ENCODE measurements at regions not wholly inside any gene's neighbourhood (a gene's known extent, or its start where the extent isn't known, plus 50 kb on each side); places are given as distances from the start of the nearest gene placed in this dataset.

GRCh38 chr6:81623106-81623759 is 129.2 kb downstream of the TENT5A start:
- H3K4me3 Mint-ChIP-seq = no peak overlapping the region
- Histone ChIP-seq H3K9me3 (replicated peaks in 1 of 2; ENCODE audit: control insufficient read depth in 1 of 2, insufficient read depth in 1 of 2, low read length in 2 of 2) (no peaks in the 10 kb centered on the region), H3K4me2 (replicated peaks; ENCODE audit: extremely low read depth, low read length, poor library complexity, severe bottlenecking) (no peak overlapping the region), H3K27ac (ENCODE audit: low read depth in 1 of 2, low read length in 2 of 2) (no peak overlapping the region), H3K9ac (ENCODE audit: insufficient read depth, low read length, poor library complexity, severe bottlenecking) (no peak overlapping the region), H4K20me1 (ENCODE audit: insufficient read depth, low read length) (no peaks in the 10 kb centered on the region), H2AFZ (ENCODE audit: insufficient read depth, low read depth, low read length, poor library complexity, severe bottlenecking) (no peak overlapping the region), H3K79me2 (ENCODE audit: insufficient read depth, low read length) (no peaks in the 10 kb centered on the region), H3K4me1 (ENCODE audit: control insufficient read depth in 1 of 2, insufficient read depth in 2 of 2, low read length in 2 of 2) (no peaks in the 10 kb centered on the region), H3K27me3 (ENCODE audit: control insufficient read depth in 2 of 2, insufficient read depth in 2 of 2, low read length in 2 of 2) (no peaks in the 10 kb centered on the region), H3K36me3 (replicated peaks in 1 of 2; ENCODE audit: control insufficient read depth in 1 of 2, insufficient read depth in 2 of 2, low read length in 2 of 2) (no peaks in the 10 kb centered on the region), H3K4me3 (replicated peaks in 1 of 3; ENCODE audit: low read depth in 2 of 3, low read length in 3 of 3) (no peak overlapping the region)
- no peaks in the 10 kb centered on the region for H3K4me1 Mint-ChIP-seq
- H3K27me3 Mint-ChIP-seq (ENCODE audit: low read depth in 3 of 3) = no peaks in the 10 kb centered on the region
- H3K27ac Mint-ChIP-seq = no peak overlapping the region
- TF ChIP-seq CTCF (IDR thresholded peaks at IDR 0.05) = no peak
- H3K9me3 Mint-ChIP-seq = peaks cover 0 to 9% (median 2%) of the 10 kb centered on the region in 7 donors
- no peak for DNase-seq
- no peaks in the 10 kb centered on the region for H3K36me3 Mint-ChIP-seq
- intact Hi-C loops (cut with micrococcal nuclease) = no loop called here

GRCh38 chr6:81621816-81622395 is 130.6 kb downstream of the TENT5A start:
- H3K27me3 Mint-ChIP-seq (ENCODE audit: low read depth in 3 of 3) = no peaks in the 10 kb centered on the region
- no peaks in the 10 kb centered on the region for H3K9me3 ChIP-seq (replicated peaks in 1 of 2; ENCODE audit: control insufficient read depth in 1 of 2, insufficient read depth in 1 of 2, low read length in 2 of 2)
- WGBS (ENCODE audit: insufficient coverage) = 100% methylated on average over 2 of the region's 2 CpGs
- no peak overlapping the region for H3K4me3 ChIP-seq (replicated peaks in 1 of 3; ENCODE audit: low read depth in 2 of 3, low read length in 3 of 3)
- H3K4me2 ChIP-seq (replicated peaks; ENCODE audit: extremely low read depth, low read length, poor library complexity, severe bottlenecking) = no peak overlapping the region
- no peaks in the 10 kb centered on the region for H3K4me1 ChIP-seq (ENCODE audit: control insufficient read depth in 1 of 2, insufficient read depth in 2 of 2, low read length in 2 of 2)
- intact Hi-C loops (cut with micrococcal nuclease) = no loop called here
- no peak overlapping the region for H2AFZ ChIP-seq (ENCODE audit: insufficient read depth, low read depth, low read length, poor library complexity, severe bottlenecking)
- no peaks in the 10 kb centered on the region for H3K79me2 ChIP-seq (ENCODE audit: insufficient read depth, low read length)
- H3K9me3 Mint-ChIP-seq = peaks cover 0 to 3% (median 2%) of the 10 kb centered on the region in 7 donors
- H3K4me1 Mint-ChIP-seq = no peaks in the 10 kb centered on the region
- H3K36me3 Mint-ChIP-seq = no peaks in the 10 kb centered on the region
- no peak for TF ChIP-seq CTCF (IDR thresholded peaks at IDR 0.05)
- no peaks in the 10 kb centered on the region for H4K20me1 ChIP-seq (ENCODE audit: insufficient read depth, low read length)
- no peak overlapping the region for H3K4me3 Mint-ChIP-seq
- H3K27ac ChIP-seq (ENCODE audit: low read depth in 1 of 2, low read length in 2 of 2) = no peak overlapping the region
- no peak overlapping the region for H3K9ac ChIP-seq (ENCODE audit: insufficient read depth, low read length, poor library complexity, severe bottlenecking)
- H3K27me3 ChIP-seq (ENCODE audit: control insufficient read depth in 2 of 2, insufficient read depth in 2 of 2, low read length in 2 of 2) = no peaks in the 10 kb centered on the region
- H3K36me3 ChIP-seq (replicated peaks in 1 of 2; ENCODE audit: control insufficient read depth in 1 of 2, insufficient read depth in 2 of 2, low read length in 2 of 2) = no peaks in the 10 kb centered on the region
- DNase-seq = no peak
- H3K27ac Mint-ChIP-seq = no peak overlapping the region

All from CD14-positive monocyte (primary cell).